ENCODE measurements at regions not wholly inside any gene's neighbourhood (a gene's known extent, or its start where the extent isn't known, plus 50 kb on each side); places are given as distances from the start of the nearest gene placed in this dataset.

DNA sequence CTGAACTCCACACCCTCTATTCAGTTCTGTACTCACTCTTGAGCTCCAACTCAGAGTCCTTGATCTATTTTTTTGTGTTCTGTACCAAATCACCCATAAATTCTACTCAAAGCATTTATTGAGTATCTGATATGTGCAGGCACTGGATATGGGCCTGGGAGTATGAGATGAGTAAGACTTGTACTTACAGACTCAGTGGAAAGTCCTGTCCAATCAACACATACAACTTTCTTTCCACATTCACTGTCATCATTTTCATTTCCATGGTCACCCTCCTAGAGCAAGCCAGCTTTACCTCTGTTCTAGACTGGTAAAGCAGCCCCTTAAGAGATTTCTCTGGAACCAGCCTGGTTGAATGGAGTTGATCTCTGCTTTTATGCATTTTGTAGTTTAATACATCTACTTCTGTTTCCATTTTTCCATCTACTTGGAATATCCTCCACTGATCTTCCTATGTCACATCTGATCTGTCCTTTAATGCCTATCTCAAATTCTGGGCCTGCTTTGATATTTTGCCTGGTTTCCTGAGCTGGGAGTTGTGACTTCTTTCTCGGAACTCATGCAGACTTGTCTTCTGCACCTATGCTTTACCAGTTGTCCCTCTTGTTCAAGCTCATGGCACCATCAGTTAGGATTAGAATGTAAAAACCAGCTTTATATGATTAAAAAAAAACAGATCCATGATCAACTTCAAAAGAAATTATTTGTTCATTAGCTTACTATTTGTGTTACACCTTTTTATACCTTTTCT, 96.9 kb upstream of the GLS start:
- no peak for DNase-seq (ENCODE audit: low spot score)

DNA sequence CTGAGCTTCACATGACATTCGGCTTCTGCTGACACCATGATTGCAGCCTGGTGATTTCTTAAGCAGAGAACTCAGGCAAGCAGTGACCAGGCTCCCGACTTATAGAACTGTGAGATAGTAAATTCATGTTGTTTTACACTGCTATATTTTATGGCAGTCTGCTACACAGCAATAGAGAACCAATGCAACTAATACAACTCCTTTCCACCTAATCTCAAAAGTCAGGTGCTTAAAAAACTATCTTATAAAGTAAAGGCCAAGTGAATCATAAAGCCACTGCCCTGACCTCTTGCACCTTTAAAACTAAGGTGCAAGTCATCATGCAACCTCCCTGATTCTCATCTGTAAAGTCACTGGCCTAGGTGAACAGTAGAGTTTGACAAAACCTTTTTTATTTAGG, 95.3 kb upstream of the GLS start:
- DNase-seq (ENCODE audit: low spot score), result no peak

- no peak for DNase-seq (ENCODE audit: low spot score)
Observed at GRCh38 chr2:190786404-190787166, 94.0 kb upstream of the GLS start.

DNA sequence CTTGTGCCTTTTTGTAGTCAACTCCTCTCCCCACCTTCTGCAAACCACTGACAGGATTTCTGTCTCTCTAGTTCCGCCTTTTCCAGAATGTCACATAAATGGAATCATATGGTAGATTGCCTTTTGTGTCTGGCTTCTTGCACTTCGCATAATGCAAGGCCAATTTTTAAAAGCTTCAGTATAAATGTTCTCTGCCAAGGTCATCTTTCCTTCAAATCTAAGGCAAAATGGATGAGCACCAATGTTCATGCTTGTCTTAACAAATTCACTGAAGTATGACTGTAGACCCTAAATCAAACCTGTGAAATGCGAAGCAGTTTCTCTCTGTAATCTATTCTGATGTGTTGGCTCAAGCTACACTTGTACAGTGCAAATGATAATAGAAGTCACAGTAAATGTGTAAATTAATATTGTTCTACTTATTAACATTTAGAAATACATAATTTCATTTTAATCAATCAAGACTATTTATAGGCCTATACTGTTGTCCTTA, 92.8 kb upstream of the GLS start:
- no peak for DNase-seq (ENCODE audit: low spot score)

GRCh38 chr2:190789074-190790004, 91.3 kb upstream of the GLS start:
- DNase-seq (ENCODE audit: low spot score), result no peak

- no peak for DNase-seq (ENCODE audit: low spot score)
Observed at GRCh38 chr2:190791347-190791975, 89.2 kb upstream of the GLS start.

DNA sequence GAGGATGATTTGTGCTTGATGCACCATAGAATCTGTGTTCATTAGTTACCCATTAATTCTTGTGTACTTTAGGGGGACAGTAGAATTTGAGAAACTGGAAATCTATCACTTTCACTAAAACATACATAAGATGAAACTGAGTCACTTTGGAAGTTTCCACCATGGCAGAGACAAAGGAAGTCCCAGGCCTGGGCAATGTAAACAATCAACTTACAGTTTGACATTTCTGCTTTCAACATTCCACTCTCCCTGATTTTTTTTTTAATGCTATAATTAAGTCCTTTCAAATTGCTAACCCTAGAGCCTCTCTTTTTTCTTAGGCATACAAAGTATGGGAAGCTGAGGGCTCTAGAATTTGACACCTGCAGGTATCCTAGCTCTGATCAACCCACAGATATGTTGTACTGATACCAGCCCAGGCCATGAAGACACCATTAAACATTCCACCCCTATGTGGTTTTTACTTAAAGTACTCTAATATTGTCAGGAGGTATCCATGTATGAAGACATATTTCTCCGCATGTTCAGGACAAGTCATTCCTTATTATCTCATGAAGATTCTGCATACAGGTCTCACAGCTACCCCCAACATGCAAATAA, 88.5 kb upstream of the GLS start:
- no peak for DNase-seq (ENCODE audit: low spot score)

DNA sequence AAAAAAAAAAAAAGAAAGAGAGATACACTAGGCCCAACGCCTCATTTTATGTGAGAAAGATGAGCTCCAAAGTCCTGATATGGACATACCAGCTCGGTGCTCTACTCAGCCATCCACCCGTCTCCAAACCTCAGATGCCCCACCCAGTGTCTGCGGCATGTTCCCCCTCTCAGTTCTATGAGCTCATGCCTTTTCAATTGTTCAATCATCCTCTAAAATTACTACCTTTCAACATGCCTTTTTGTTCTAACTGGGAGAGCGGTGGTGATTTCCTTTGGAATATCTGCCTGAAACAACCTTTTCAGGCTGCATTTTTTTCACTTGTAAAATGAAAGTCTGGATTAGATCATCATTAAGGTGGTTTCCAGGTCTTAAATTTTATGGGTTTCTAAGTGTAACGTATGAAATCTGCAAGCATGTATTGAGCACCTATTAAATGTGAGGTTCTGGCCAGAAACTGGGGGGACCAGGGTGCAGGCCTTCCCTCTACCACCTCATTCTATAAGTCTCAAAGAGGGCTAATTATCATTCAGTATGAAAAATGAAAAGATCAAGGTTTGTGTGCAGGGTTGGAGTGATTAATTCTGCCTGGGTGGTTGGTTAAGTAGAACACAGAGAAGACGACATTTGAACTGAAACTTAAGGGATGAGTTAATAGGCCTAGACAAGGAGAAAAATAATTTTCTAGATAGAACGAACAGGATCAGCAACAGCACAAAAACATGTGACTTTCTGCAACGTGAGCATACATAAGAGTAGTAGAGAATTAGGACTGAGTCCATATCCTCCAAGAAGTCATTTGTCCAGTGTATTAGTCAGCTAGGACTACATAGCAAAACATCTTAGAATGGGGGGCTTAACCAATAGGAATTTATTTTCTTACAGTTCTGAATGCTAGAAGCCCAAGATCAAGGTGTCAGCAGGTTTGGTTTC, 87.4 kb upstream of the GLS start:
- DNase-seq (ENCODE audit: low spot score), result no peak

DNA sequence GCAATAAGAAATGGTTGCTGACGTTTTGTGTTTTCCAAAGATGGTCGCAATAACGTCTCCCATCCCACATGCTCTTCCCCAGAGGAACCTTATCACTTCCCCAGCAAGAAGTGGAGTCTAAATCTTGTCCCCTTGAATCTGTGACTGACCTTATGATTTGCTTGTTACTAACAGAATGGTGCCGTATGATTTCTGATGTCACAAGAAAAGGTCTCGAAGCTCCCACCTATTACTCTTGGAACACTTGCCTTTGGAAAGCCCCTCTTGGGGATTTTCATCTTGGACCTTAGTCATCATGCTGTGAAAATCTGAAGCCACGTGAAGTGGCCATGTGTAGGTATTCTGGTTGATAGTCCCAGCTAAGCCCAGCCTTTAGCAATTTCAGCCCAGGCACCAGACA, 86.2 kb upstream of the GLS start:
- DNase-seq (ENCODE audit: low spot score), result no peak

- DNase-seq (ENCODE audit: low spot score), result no peak
Observed at GRCh38 chr2:190794790-190795189, 85.8 kb upstream of the GLS start.

DNA sequence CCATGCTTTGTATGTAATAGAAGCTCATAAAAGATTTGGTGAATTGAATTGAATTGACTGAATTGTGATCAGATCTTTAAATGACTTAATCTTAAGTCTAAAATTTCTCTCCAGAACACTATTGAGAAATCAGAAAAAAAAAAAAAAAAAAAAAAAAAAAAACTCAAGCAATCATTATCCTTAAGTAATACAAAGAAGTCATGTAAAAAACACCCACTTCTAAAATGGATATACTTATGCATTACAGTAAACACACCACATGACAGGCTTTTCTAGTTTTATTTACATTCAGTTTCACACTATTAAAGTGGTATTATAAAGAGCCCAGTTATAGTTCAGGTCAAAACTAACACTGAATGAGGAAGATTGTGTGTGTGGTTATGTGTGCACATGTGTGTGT, 84.9 kb upstream of the GLS start:
- DNase-seq (ENCODE audit: low spot score), result no peak

GRCh38 chr2:190799999-190800398, 80.6 kb upstream of the GLS start:
- no peak for DNase-seq (ENCODE audit: low spot score)

GRCh38 chr2:190800528-190800927, 80.1 kb upstream of the GLS start:
- no peak for DNase-seq (ENCODE audit: low spot score)

GRCh38 chr2:190802129-190802528, 78.5 kb upstream of the GLS start:
- DNase-seq (ENCODE audit: low spot score), result no peak

DNA sequence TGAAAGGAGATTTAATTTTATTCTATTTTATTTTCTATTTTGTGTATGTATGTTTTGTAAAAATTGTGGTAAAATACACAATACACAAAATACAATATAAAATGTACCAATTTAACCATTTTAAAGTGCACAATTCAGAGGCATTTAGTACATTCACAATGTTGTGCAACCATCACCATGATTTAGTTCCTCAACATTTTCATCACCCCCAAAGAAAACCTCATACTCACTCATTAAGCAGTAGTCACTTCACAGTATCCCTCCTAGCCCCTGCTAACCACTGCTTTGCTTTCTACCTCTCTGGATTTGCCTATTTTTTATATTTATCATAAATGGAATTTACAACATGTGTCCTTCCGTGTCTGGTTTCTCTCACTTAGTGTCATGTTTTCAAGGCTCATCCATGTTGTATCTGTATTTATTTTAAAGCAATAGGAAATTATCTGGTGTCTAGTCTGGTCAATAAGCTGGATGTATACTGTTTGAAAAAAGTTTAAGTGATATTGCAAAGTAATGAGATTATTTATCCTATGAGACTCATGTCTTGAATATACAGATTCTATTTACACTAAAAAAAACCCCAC, 77.9 kb upstream of the GLS start:
- no peak for DNase-seq (ENCODE audit: low spot score)

- DNase-seq (ENCODE audit: low spot score), result no peak
Observed at GRCh38 chr2:190804182-190804795, 76.3 kb upstream of the GLS start.

DNA sequence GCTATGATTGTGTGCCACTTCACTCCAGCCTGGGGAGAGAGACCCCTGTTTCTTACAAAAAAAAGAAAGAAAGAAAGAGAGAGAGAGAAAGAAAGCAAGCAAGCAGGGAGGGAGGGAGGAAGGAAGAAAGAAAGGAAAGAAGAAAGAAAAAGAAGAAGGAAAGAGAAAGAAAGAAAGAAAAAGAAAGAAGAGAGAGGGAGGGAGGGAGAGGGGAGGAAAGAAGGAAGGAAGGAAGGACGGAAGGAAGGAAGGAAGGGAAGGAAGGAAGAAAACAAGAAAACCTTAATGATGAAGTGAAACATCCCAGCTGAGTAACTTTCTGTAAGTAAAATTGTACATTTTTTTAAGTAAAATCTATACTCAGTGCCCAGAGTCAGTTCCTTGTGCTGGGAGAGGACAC, 75.5 kb upstream of the GLS start:
- no peak for DNase-seq (ENCODE audit: low spot score)

- no peak for DNase-seq (ENCODE audit: low spot score)
Observed at GRCh38 chr2:190805843-190806242, 74.8 kb upstream of the GLS start.

DNA sequence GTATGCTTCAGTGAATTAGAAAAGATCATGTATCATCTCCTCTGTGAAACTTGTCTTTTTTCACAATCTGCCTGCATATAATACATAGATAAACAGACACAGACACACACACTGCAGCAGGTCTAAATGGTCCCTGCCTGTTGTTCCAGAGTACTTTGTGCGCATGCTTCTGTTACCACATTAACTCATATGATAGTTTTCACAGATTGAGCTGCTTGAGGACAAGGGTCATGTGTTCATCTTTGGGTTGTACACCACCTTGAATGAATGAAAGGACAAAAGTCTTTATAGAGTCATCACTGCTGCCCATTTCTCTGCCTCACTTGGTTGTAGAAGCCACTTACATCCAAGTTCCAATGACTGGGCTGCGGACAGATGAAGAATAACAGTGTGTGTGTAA, 72.7 kb upstream of the GLS start:
- DNase-seq (ENCODE audit: low spot score), result no peak

Data from mucosa of gallbladder (tissue), 1 donor.